B cell (primary cell): ENCODE measurements at regions not wholly inside any gene's neighbourhood (a gene's known extent, or its start where the extent isn't known, plus 50 kb on each side); places are given as distances from the start of the nearest gene placed in this dataset.

Experiments used
- ATAC-seq: fragments of 200-7000 bp; cut with Tn5 transposase; one replicate; pipeline ENCODE4 v1.10.0; 2021; ENCODE audit warnings: low read depth, mild to moderate bottlenecking, moderate number of reproducible peaks, moderate library complexity
- CTCF ChIA-PET: fragments of 350-600 bp; sonication (Branson Sonifier 250); formaldehyde crosslinking; loops from one replicate; lab custom pipeline; 2021; ENCODE audit warnings: antibody characterized with exemption, inconsistent platforms; lab: Charles Lee
- POLR2A ChIA-PET: fragments of 350-600 bp; sonication (Branson Sonifier 250); formaldehyde crosslinking; loops from one replicate; lab custom pipeline; 2021; ENCODE audit warnings: antibody characterized with exemption; lab: Charles Lee
- DNase-seq: peaks from one replicate; pipeline ENCODE4 v3.0.0; 2013
- H2AFZ ChIP-seq: 2 replicates; pipeline ENCODE4 v1.6.1; 2012; ENCODE audit warnings: mild to moderate bottlenecking, low read depth, low read length; ENCODE audit not compliant: insufficient read depth, poor library complexity, severe bottlenecking
- H3K27ac ChIP-seq, 2 donors: 1 replicate in 1 of 2; 2 replicates in 1 of 2; pipeline ENCODE4 v1.5.1; 2012 to 2013; ENCODE audit warnings: low read length in 2 of 2, mild to moderate bottlenecking in 2 of 2, moderate library complexity in 1 of 2
- H3K27me3 ChIP-seq, 4 experiments: fragments of 200-600 bp in 1 of 4; sonication (generic) in 1 of 4; replicated peaks in 1 of 4; 1 replicate in 2 of 4; 2 replicates in 2 of 4; pipeline versions ENCODE4 v1.6.1 to v1.7.0; 2013 to 2016; ENCODE audit warnings: low read length in 3 of 4, mild to moderate bottlenecking in 2 of 4, mixed read lengths in 1 of 4, moderate library complexity in 1 of 4; ENCODE audit not compliant: insufficient read depth in 4 of 4, control insufficient read depth in 3 of 4; ENCODE audit errors: control extremely low read depth in 1 of 4
- H3K36me3 ChIP-seq, 2 experiments: replicated peaks in 1 of 2; 1 replicate in 1 of 2; 2 replicates in 1 of 2; pipeline versions ENCODE4 v1.6.1 to v1.7.1; 2013; ENCODE audit warnings: low read length in 1 of 2; ENCODE audit not compliant: insufficient read depth in 2 of 2, control insufficient read depth in 1 of 2; ENCODE audit errors: control extremely low read depth in 1 of 2, extremely low read depth in 1 of 2
- H3K4me1 ChIP-seq, 2 donors: fragments of 200-600 bp in 1 of 2; sonication (generic) in 1 of 2; 1 replicate in 1 of 2; 2 replicates in 1 of 2; pipeline versions ENCODE4 v1.5.1 to v1.6.1; 2013 to 2017; ENCODE audit warnings: low read length in 2 of 2; ENCODE audit not compliant: control insufficient read depth in 2 of 2, insufficient read depth in 2 of 2
- H3K4me2 ChIP-seq: replicated peaks from 2 replicates; pipeline ENCODE3; 2012; ENCODE audit warnings: mild to moderate bottlenecking, low read depth, low read length; ENCODE audit not compliant: poor library complexity, severe bottlenecking
- H3K4me3 ChIP-seq, 5 experiments: fragments of 200-600 bp in 1 of 5; sonication (generic) in 1 of 5; 1 replicate in 3 of 5; 2 replicates in 2 of 5; pipeline versions ENCODE4 v1.5.1 to v1.7.0; 2011 to 2016; ENCODE audit warnings: low read length in 4 of 5, mild to moderate bottlenecking in 4 of 5, low read depth in 2 of 5, control low read depth in 1 of 5, moderate library complexity in 1 of 5; ENCODE audit not compliant: insufficient read depth in 1 of 5; ENCODE audit errors: control extremely low read depth in 1 of 5, extremely low read depth in 1 of 5
- H3K79me2 ChIP-seq: fragments of 200-600 bp; sonication (generic); one replicate; pipeline ENCODE4 v1.6.0; 2016; ENCODE audit warnings: low read length; ENCODE audit not compliant: control insufficient read depth, insufficient read depth
- H3K9ac ChIP-seq: fragments of 200-600 bp; sonication (generic); 2 replicates; pipeline ENCODE4 v1.6.1; 2017; ENCODE audit warnings: mild to moderate bottlenecking, low read length, moderate library complexity
- H3K9me3 ChIP-seq, 3 donors: one replicate each; pipeline versions ENCODE4 v1.6.1 to v1.7.1; 2013; ENCODE audit warnings: low read length in 2 of 3; ENCODE audit not compliant: control insufficient read depth in 2 of 3, insufficient read depth in 1 of 3; ENCODE audit errors: control extremely low read depth in 1 of 3
- H4K20me1 ChIP-seq: 2 replicates; pipeline ENCODE4 v1.6.0; 2012; ENCODE audit warnings: mild to moderate bottlenecking, low read length; ENCODE audit not compliant: insufficient read depth, control insufficient read depth, poor library complexity, severe bottlenecking
- H3K27ac Mint-ChIP-seq: one replicate; pipeline ENCODE4 v1.8.0; 2021; ENCODE audit warnings: mixed read lengths
- H3K27me3 Mint-ChIP-seq: one replicate; pipeline ENCODE4 v1.8.0; 2021; ENCODE audit warnings: mixed read lengths
- H3K4me1 Mint-ChIP-seq: one replicate; pipeline ENCODE4 v1.8.0; 2021; ENCODE audit warnings: mixed read lengths
- H3K4me3 Mint-ChIP-seq: one replicate; pipeline ENCODE4 v1.8.0; 2021; ENCODE audit warnings: mixed read lengths
- H3K9me3 Mint-ChIP-seq: one replicate; pipeline ENCODE4 v1.8.0; 2022; ENCODE audit warnings: mixed read lengths; ENCODE audit not compliant: insufficient read depth
- CTCF ChIP-seq: fragments of 200-600 bp; IDR thresholded peaks from one replicate; pipeline ENCODE4 v1.8.0; 2022; ENCODE audit warnings: antibody characterized with exemption, mild to moderate bottlenecking
- EZH2 ChIP-seq: IDR thresholded peaks from 2 replicates; pipeline ENCODE4 v1.6.1; 2012; ENCODE audit warnings: borderline replicate concordance, low read depth, mild to moderate bottlenecking, moderate library complexity, low read length; ENCODE audit not compliant: insufficient read depth, poor library complexity, severe bottlenecking
- WGBS: methylation state at CpG from one replicate; pipeline ENCODE4 v1.1.5; 2013; ENCODE audit warnings: missing lambda C conversion rate; ENCODE audit not compliant: insufficient coverage; 5-methylcytosine and 5-hydroxymethylcytosine counted together
- intact Hi-C: fragments of 100-400 bp; cut with micrococcal nuclease; formaldehyde crosslinking; loops from one replicate; pipeline ENCODE4 v1.10.0; 2022

DNA sequence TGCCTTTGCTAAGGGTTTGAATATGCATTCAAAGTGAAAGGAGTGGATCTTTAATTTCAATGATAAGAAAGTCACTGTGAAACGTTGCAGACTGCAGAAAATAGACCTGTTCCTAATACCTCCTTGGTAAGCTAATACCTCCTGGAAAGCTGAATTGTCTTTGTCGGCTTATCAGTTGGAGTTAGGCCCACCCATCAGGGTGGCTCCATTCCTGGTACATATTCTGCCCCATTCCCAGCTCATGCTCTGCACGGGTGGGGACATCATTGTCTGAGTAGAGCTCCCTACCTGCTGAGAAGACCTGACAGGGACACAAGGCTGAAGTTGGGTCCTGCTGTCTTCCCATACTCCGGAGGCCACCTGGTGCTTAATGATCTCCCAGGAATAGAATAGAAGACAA lies 203.3 kb downstream of the EN1 start:
- DNase-seq (no peak), ATAC-seq (no peak)
- no peaks in the 10 kb centered on the region for H3K79me2 ChIP-seq
- H3K4me3 Mint-ChIP-seq = no peak overlapping the region
- peaks cover 0 to 5% (median 0%) of the 10 kb centered on the region in 4 experiments for H3K27me3 ChIP-seq
- H3K9me3 ChIP-seq = no peaks in the 10 kb centered on the region
- TF ChIP-seq CTCF (no peak), EZH2 (no peak)
- POLR2A ChIA-PET = no interaction called here
- CTCF ChIA-PET = no interaction called here
- 28% methylated on average over 3 of the region's 4 CpGs for WGBS
- no peak overlapping the region for H3K4me3 ChIP-seq
- H3K36me3 ChIP-seq = no peaks in the 10 kb centered on the region
- no peak overlapping the region for H3K27ac Mint-ChIP-seq
- H3K9ac ChIP-seq = no peak overlapping the region
- no peaks in the 10 kb centered on the region for H3K4me1 Mint-ChIP-seq
- no peak overlapping the region for H2AFZ ChIP-seq
- H4K20me1 ChIP-seq = no peaks in the 10 kb centered on the region
- no peaks in the 10 kb centered on the region for H3K4me1 ChIP-seq
- no peaks in the 10 kb centered on the region for H3K9me3 Mint-ChIP-seq
- no peak overlapping the region for H3K4me2 ChIP-seq
- no peak overlapping the region for H3K27ac ChIP-seq
- peaks cover 3% of the 10 kb centered on the region for H3K27me3 Mint-ChIP-seq
- intact Hi-C loops = no loop called here

DNA sequence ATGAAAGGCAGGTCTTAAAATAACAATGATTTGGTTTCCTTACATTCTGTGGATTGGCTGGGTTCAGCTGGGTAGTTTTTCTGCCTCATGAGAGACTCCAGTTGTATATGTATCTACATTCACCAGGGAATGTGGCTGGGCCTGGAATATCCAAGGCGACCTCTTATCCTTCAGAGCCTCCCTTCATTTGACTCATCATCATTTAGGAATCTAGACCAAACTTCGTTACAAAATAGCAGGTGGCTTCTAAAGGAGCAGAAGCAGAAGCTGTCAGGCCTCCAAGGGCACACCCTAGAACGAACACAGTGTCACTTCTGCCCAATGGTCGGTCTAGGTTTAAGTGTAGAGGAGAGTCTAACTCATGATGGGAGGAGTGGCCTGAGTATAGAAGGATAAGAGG lies 204.2 kb downstream of the EN1 start:
- Histone ChIP-seq H4K20me1 (no peaks in the 10 kb centered on the region), H3K36me3 (no peaks in the 10 kb centered on the region), H3K4me3 (no peak overlapping the region), H3K27me3 (peaks cover 0 to 1% (median 0%) of the 10 kb centered on the region in 4 experiments), H3K9me3 (no peaks in the 10 kb centered on the region), H3K4me2 (no peak overlapping the region), H3K4me1 (no peaks in the 10 kb centered on the region), H3K27ac (no peak overlapping the region), H2AFZ (no peak overlapping the region), H3K79me2 (no peaks in the 10 kb centered on the region), H3K9ac (no peak overlapping the region)
- H3K4me1 Mint-ChIP-seq = no peaks in the 10 kb centered on the region
- intact Hi-C loops = no loop called here
- no peak overlapping the region for H3K4me3 Mint-ChIP-seq
- no peaks in the 10 kb centered on the region for H3K27me3 Mint-ChIP-seq
- DNase-seq (no peak), ATAC-seq (no peak)
- ChIA-PET CTCF (no interaction called here), POLR2A (no interaction called here)
- H3K9me3 Mint-ChIP-seq = no peaks in the 10 kb centered on the region
- WGBS = 60% methylated on average over 2 of the region's 4 CpGs
- TF ChIP-seq CTCF = no peak
- TF ChIP-seq EZH2 = no peak
- H3K27ac Mint-ChIP-seq = no peak overlapping the region
